ENCODE measurements at regions not wholly inside any gene's neighbourhood (a gene's known extent, or its start where the extent isn't known, plus 50 kb on each side); places are given as distances from the start of the nearest gene placed in this dataset.

- no peak overlapping the region for H3K4me3 Mint-ChIP-seq
- H3K9me3 Mint-ChIP-seq (ENCODE audit: low read depth), result no peaks in the 10 kb centered on the region
- peaks cover 3% of the 10 kb centered on the region for H3K27me3 Mint-ChIP-seq
- H3K36me3 Mint-ChIP-seq, result no peaks in the 10 kb centered on the region
- no peaks in the 10 kb centered on the region for H3K4me1 Mint-ChIP-seq (ENCODE audit: low read depth)
- no peak overlapping the region for H3K27ac Mint-ChIP-seq
Measured at GRCh38 chr11:109783014-109783413, 310.2 kb upstream of the ZC3H12C start.

- H3K27me3 Mint-ChIP-seq, result peaks cover 3% of the 10 kb centered on the region
- no peaks in the 10 kb centered on the region for H3K9me3 Mint-ChIP-seq (ENCODE audit: low read depth)
- H3K27ac Mint-ChIP-seq, result no peak overlapping the region
- H3K36me3 Mint-ChIP-seq, result no peaks in the 10 kb centered on the region
- no peak overlapping the region for H3K4me3 Mint-ChIP-seq
- no peaks in the 10 kb centered on the region for H3K4me1 Mint-ChIP-seq (ENCODE audit: low read depth)
Measured at GRCh38 chr11:109783840-109784239, 309.4 kb upstream of the ZC3H12C start.

GRCh38 chr11:109784536-109784935 lies 308.7 kb upstream of the ZC3H12C start:
- Mint-ChIP-seq H3K36me3 (no peaks in the 10 kb centered on the region), H3K27me3 (no peaks in the 10 kb centered on the region), H3K4me1 (ENCODE audit: low read depth) (no peaks in the 10 kb centered on the region), H3K27ac (no peak overlapping the region), H3K9me3 (ENCODE audit: low read depth) (no peaks in the 10 kb centered on the region), H3K4me3 (no peak overlapping the region)

GRCh38 chr11:109785198-109785597 lies 308.0 kb upstream of the ZC3H12C start:
- Mint-ChIP-seq H3K27ac (no peak overlapping the region), H3K4me3 (no peak overlapping the region), H3K9me3 (ENCODE audit: low read depth) (no peaks in the 10 kb centered on the region), H3K36me3 (no peaks in the 10 kb centered on the region), H3K4me1 (ENCODE audit: low read depth) (no peaks in the 10 kb centered on the region), H3K27me3 (no peaks in the 10 kb centered on the region)

GRCh38 chr11:109785714-109786113 lies 307.5 kb upstream of the ZC3H12C start:
- H3K9me3 Mint-ChIP-seq (ENCODE audit: low read depth), result no peaks in the 10 kb centered on the region
- H3K27ac Mint-ChIP-seq, result no peak overlapping the region
- no peaks in the 10 kb centered on the region for H3K36me3 Mint-ChIP-seq
- H3K27me3 Mint-ChIP-seq, result no peaks in the 10 kb centered on the region
- H3K4me1 Mint-ChIP-seq (ENCODE audit: low read depth), result no peaks in the 10 kb centered on the region
- H3K4me3 Mint-ChIP-seq, result no peak overlapping the region

- H3K27ac Mint-ChIP-seq, result no peak overlapping the region
- no peaks in the 10 kb centered on the region for H3K36me3 Mint-ChIP-seq
- no peaks in the 10 kb centered on the region for H3K9me3 Mint-ChIP-seq (ENCODE audit: low read depth)
- no peak overlapping the region for H3K4me3 Mint-ChIP-seq
- no peaks in the 10 kb centered on the region for H3K27me3 Mint-ChIP-seq
- H3K4me1 Mint-ChIP-seq (ENCODE audit: low read depth), result no peaks in the 10 kb centered on the region
Measured at GRCh38 chr11:109788948-109789490, 304.2 kb upstream of the ZC3H12C start.

- Mint-ChIP-seq H3K27me3 (no peaks in the 10 kb centered on the region), H3K4me1 (ENCODE audit: low read depth) (no peaks in the 10 kb centered on the region), H3K9me3 (ENCODE audit: low read depth) (no peaks in the 10 kb centered on the region), H3K36me3 (no peaks in the 10 kb centered on the region), H3K4me3 (no peak overlapping the region), H3K27ac (no peak overlapping the region)
Measured at GRCh38 chr11:109789901-109790300, 303.3 kb upstream of the ZC3H12C start.

- H3K36me3 Mint-ChIP-seq, result no peaks in the 10 kb centered on the region
- H3K27ac Mint-ChIP-seq, result no peak overlapping the region
- H3K4me1 Mint-ChIP-seq (ENCODE audit: low read depth), result no peaks in the 10 kb centered on the region
Measured at GRCh38 chr11:109791337-109791736, 301.9 kb upstream of the ZC3H12C start.

GRCh38 chr11:109794501-109794900 lies 298.7 kb upstream of the ZC3H12C start:
- Mint-ChIP-seq H3K27ac (no peak overlapping the region), H3K36me3 (no peaks in the 10 kb centered on the region), H3K4me3 (no peak overlapping the region), H3K4me1 (ENCODE audit: low read depth) (no peaks in the 10 kb centered on the region), H3K27me3 (no peaks in the 10 kb centered on the region), H3K9me3 (ENCODE audit: low read depth) (no peaks in the 10 kb centered on the region)

More at GRCh38 chr11:109791337-109791736, 301.9 kb upstream of the ZC3H12C start:
- Mint-ChIP-seq H3K9me3 (ENCODE audit: low read depth) (no peaks in the 10 kb centered on the region), H3K4me3 (no peak overlapping the region), H3K27me3 (no peaks in the 10 kb centered on the region)

GRCh38 chr11:109795234-109795633 lies 298.0 kb upstream of the ZC3H12C start:
- Mint-ChIP-seq H3K27ac (no peak overlapping the region), H3K9me3 (ENCODE audit: low read depth) (no peaks in the 10 kb centered on the region), H3K36me3 (no peaks in the 10 kb centered on the region), H3K4me1 (ENCODE audit: low read depth) (no peaks in the 10 kb centered on the region), H3K4me3 (no peak overlapping the region), H3K27me3 (no peaks in the 10 kb centered on the region)

GRCh38 chr11:109796253-109796652 lies 296.9 kb upstream of the ZC3H12C start:
- Mint-ChIP-seq H3K27ac (peak overlapping the region; percentile 66), H3K9me3 (ENCODE audit: low read depth) (no peaks in the 10 kb centered on the region), H3K4me1 (ENCODE audit: low read depth) (no peaks in the 10 kb centered on the region), H3K36me3 (no peaks in the 10 kb centered on the region), H3K4me3 (no peak overlapping the region), H3K27me3 (no peaks in the 10 kb centered on the region)

- no peak overlapping the region for H3K4me3 Mint-ChIP-seq
- no peak overlapping the region for H3K27ac Mint-ChIP-seq
- no peaks in the 10 kb centered on the region for H3K4me1 Mint-ChIP-seq (ENCODE audit: low read depth)
- no peaks in the 10 kb centered on the region for H3K36me3 Mint-ChIP-seq
- H3K27me3 Mint-ChIP-seq, result no peaks in the 10 kb centered on the region
- H3K9me3 Mint-ChIP-seq (ENCODE audit: low read depth), result no peaks in the 10 kb centered on the region
Measured at GRCh38 chr11:109798521-109798920, 294.7 kb upstream of the ZC3H12C start.

- H3K4me3 Mint-ChIP-seq, result no peak overlapping the region
- no peaks in the 10 kb centered on the region for H3K27me3 Mint-ChIP-seq
- no peaks in the 10 kb centered on the region for H3K36me3 Mint-ChIP-seq
Measured at GRCh38 chr11:109799604-109800003, 293.6 kb upstream of the ZC3H12C start.

GRCh38 chr11:109804911-109805310 lies 288.3 kb upstream of the ZC3H12C start:
- no peaks in the 10 kb centered on the region for H3K36me3 Mint-ChIP-seq
- H3K4me1 Mint-ChIP-seq (ENCODE audit: low read depth), result no peaks in the 10 kb centered on the region
- no peak overlapping the region for H3K27ac Mint-ChIP-seq
- no peaks in the 10 kb centered on the region for H3K27me3 Mint-ChIP-seq
- H3K9me3 Mint-ChIP-seq (ENCODE audit: low read depth), result no peaks in the 10 kb centered on the region
- no peak overlapping the region for H3K4me3 Mint-ChIP-seq

More at GRCh38 chr11:109799604-109800003, 293.6 kb upstream of the ZC3H12C start:
- Mint-ChIP-seq H3K9me3 (ENCODE audit: low read depth) (no peaks in the 10 kb centered on the region), H3K27ac (no peak overlapping the region), H3K4me1 (ENCODE audit: low read depth) (no peaks in the 10 kb centered on the region)

GRCh38 chr11:109806205-109806604 lies 287.0 kb upstream of the ZC3H12C start:
- Mint-ChIP-seq H3K36me3 (no peaks in the 10 kb centered on the region), H3K4me3 (no peak overlapping the region), H3K4me1 (ENCODE audit: low read depth) (no peaks in the 10 kb centered on the region), H3K27ac (no peak overlapping the region), H3K9me3 (ENCODE audit: low read depth) (no peaks in the 10 kb centered on the region), H3K27me3 (peaks cover 2% of the 10 kb centered on the region)

- Mint-ChIP-seq H3K36me3 (no peaks in the 10 kb centered on the region), H3K27ac (no peak overlapping the region), H3K4me3 (no peak overlapping the region), H3K4me1 (ENCODE audit: low read depth) (no peaks in the 10 kb centered on the region), H3K9me3 (ENCODE audit: low read depth) (no peaks in the 10 kb centered on the region), H3K27me3 (peaks cover 3% of the 10 kb centered on the region)
Measured at GRCh38 chr11:109808569-109808968, 284.6 kb upstream of the ZC3H12C start.
